IMR-90 (cell line): ENCODE measurements at regions not wholly inside any gene's neighbourhood (a gene's known extent, or its start where the extent isn't known, plus 50 kb on each side); places are given as distances from the start of the nearest gene placed in this dataset.

ENCODE experiments used
- ATAC-seq: fragments of 200-7000 bp; cut with Tn5 transposase; 2 replicates; pipeline ENCODE4 v1.9.1; 2020; ENCODE audit warnings: low read depth, mild to moderate bottlenecking, moderate library complexity
- BruUV-seq: library from RNA; stranded (reverse); fragments of 400-500 nt; replicated peaks from 2 replicates; lab custom pipeline; 2021; lab: Mats Ljungman, UMichigan
- CTCF ChIA-PET: fragments of 300-600 bp; formaldehyde crosslinking; extraction: SDS; loops from one replicate; lab custom pipeline; 2021; ENCODE audit warnings: antibody characterized with exemption; lab: Yijun Ruan, JAX
- POLR2A ChIA-PET: fragments of 300-600 bp; sonication (Branson Sonifier 250); formaldehyde crosslinking; loops from one replicate; lab custom pipeline; 2022; ENCODE audit warnings: antibody characterized with exemption; ENCODE audit not compliant: unreplicated experiment; lab: Charles Lee
- DNase-seq: peaks from one replicate; pipeline ENCODE4 v3.0.0; 2013
- H2AFZ ChIP-seq: replicated peaks from 2 replicates; pipeline ENCODE3; 2013; ENCODE audit warnings: low read length, mild to moderate bottlenecking; ENCODE audit not compliant: poor library complexity
- H2AK5ac ChIP-seq: 2 replicates; pipeline ENCODE4 v1.6.1; 2013; ENCODE audit warnings: low read depth, low read length, inconsistent platforms
- H2AK9ac ChIP-seq: replicated peaks from 2 replicates; pipeline ENCODE3; 2013; ENCODE audit warnings: mild to moderate bottlenecking, low read depth, low read length, moderate library complexity; ENCODE audit not compliant: poor library complexity
- H2BK120ac ChIP-seq: 2 replicates; pipeline ENCODE4 v1.6.1; 2013; ENCODE audit warnings: low read depth, low read length, inconsistent platforms
- H2BK15ac ChIP-seq: 3 replicates; pipeline ENCODE4 v1.6.1; 2013; ENCODE audit warnings: low read depth, low read length, inconsistent platforms
- H2BK20ac ChIP-seq: 2 replicates; pipeline ENCODE4 v1.6.1; 2013; ENCODE audit warnings: low read depth, mild to moderate bottlenecking, inconsistent platforms, low read length, moderate library complexity
- H2BK5ac ChIP-seq: 2 replicates; pipeline ENCODE4 v1.6.1; 2013; ENCODE audit warnings: mild to moderate bottlenecking, low read depth, low read length, inconsistent platforms; ENCODE audit not compliant: poor library complexity, severe bottlenecking
- H3K14ac ChIP-seq: replicated peaks from 2 replicates; pipeline ENCODE4 v1.6.1; 2013; ENCODE audit warnings: low read depth, low read length, inconsistent platforms
- H3K18ac ChIP-seq: 2 replicates; pipeline ENCODE4 v1.6.1; 2013; ENCODE audit warnings: low read depth, low read length, control low read depth
- H3K23ac ChIP-seq: 2 replicates; pipeline ENCODE4 v1.6.1; 2013; ENCODE audit warnings: low read depth, low read length, inconsistent platforms
- H3K27ac ChIP-seq: 2 replicates; pipeline ENCODE4 v1.5.1; 2013; ENCODE audit warnings: mild to moderate bottlenecking, control low read depth, low read length; ENCODE audit not compliant: insufficient read depth
- H3K27me3 ChIP-seq: 2 replicates; pipeline ENCODE4 v1.6.1; 2013; ENCODE audit warnings: low read length; ENCODE audit not compliant: control insufficient read depth, insufficient read depth
- H3K36me3 ChIP-seq: 2 replicates; pipeline ENCODE4 v1.6.1; 2013; ENCODE audit warnings: low read length, mixed read lengths; ENCODE audit not compliant: control insufficient read depth, insufficient read depth
- H3K4ac ChIP-seq: 2 replicates; pipeline ENCODE4 v1.6.1; 2013; ENCODE audit warnings: low read depth, low read length, inconsistent platforms
- H3K4me1 ChIP-seq: 2 replicates; pipeline ENCODE4 v1.6.1; 2013; ENCODE audit warnings: low read length, mixed read lengths; ENCODE audit not compliant: control insufficient read depth, insufficient read depth
- H3K4me2 ChIP-seq: 2 replicates; pipeline ENCODE4 v1.6.1; 2013; ENCODE audit warnings: low read depth, mild to moderate bottlenecking, control low read depth, low read length, moderate library complexity
- H3K4me3 ChIP-seq: 2 replicates; pipeline ENCODE4 v1.5.1; 2013; ENCODE audit warnings: low read depth, mild to moderate bottlenecking, control low read depth, low read length, moderate library complexity; ENCODE audit not compliant: insufficient read depth
- H3K56ac ChIP-seq: 2 replicates; pipeline ENCODE4 v1.6.1; 2013; ENCODE audit warnings: low read length, inconsistent platforms; ENCODE audit not compliant: insufficient read depth; ENCODE audit errors: extremely low read depth
- H3K79me1 ChIP-seq, 2 experiments: 2 replicates each; pipeline ENCODE4 v1.6.1; 2013; ENCODE audit warnings: low read length in 2 of 2, inconsistent platforms in 1 of 2, low read depth in 1 of 2
- H3K9ac ChIP-seq: 2 replicates; pipeline ENCODE4 v1.6.1; 2013; ENCODE audit warnings: low read depth, low read length, control low read depth
- H3K9me1 ChIP-seq: 2 replicates; pipeline ENCODE4 v1.6.1; 2013; ENCODE audit warnings: low read length, inconsistent platforms; ENCODE audit not compliant: insufficient read depth
- H3K9me3 ChIP-seq: 2 replicates; pipeline ENCODE4 v1.6.1; 2013; ENCODE audit warnings: low read length; ENCODE audit not compliant: control insufficient read depth, insufficient read depth
- H4K20me1 ChIP-seq: 2 replicates; pipeline ENCODE4 v1.6.1; 2013; ENCODE audit warnings: low read length, inconsistent platforms; ENCODE audit not compliant: insufficient read depth
- H4K5ac ChIP-seq: 2 replicates; pipeline ENCODE4 v1.6.1; 2013; ENCODE audit warnings: mild to moderate bottlenecking, low read depth, low read length, control low read depth
- H4K8ac ChIP-seq, 2 experiments: 2 replicates each; pipeline ENCODE4 v1.6.1; 2013; ENCODE audit warnings: low read depth in 2 of 2, low read length in 2 of 2, control low read depth in 1 of 2, inconsistent platforms in 1 of 2
- H4K91ac ChIP-seq: 2 replicates; pipeline ENCODE4 v1.6.1; 2013; ENCODE audit warnings: low read depth, low read length, inconsistent platforms; ENCODE audit not compliant: insufficient read depth
- CTCF ChIP-seq: conservative IDR thresholded peaks from 2 replicates; pipeline ENCODE4 v1.5.1; 2012; ENCODE audit warnings: mild to moderate bottlenecking, low read depth, low read length, improper control_type of control experiment
- RAD21 ChIP-seq: IDR thresholded peaks from 2 replicates; pipeline ENCODE4 v1.6.1; 2012; ENCODE audit warnings: low read length, improper control_type of control experiment
- SMC3 ChIP-seq: fragments of 150-350 bp; IDR thresholded peaks from 2 replicates; pipeline ENCODE4 v1.6.1; 2016; ENCODE audit warnings: low read depth, mild to moderate bottlenecking, antibody characterized with exemption, low read length, moderate library complexity
- WGBS, 2 experiments: methylation state at CpG; one replicate each; pipeline versions ENCODE4 v1.1.5 to v1.1.7; 2013; ENCODE audit warnings: missing lambda C conversion rate in 2 of 2; ENCODE audit not compliant: insufficient read length in 1 of 2; ENCODE audit errors: extremely low coverage in 2 of 2; 5-methylcytosine and 5-hydroxymethylcytosine counted together
- dilution Hi-C: fragments of 300-500 bp; cut with HindIII; formaldehyde crosslinking; loops from one replicate; pipeline ENCODE4 v1.14.3; 2018; ENCODE audit warnings: low sequenced_read_pairs; ENCODE audit not compliant: unreplicated experiment
- in situ Hi-C: fragments of 300-500 bp; cut with MboI; formaldehyde crosslinking; loops from 3 replicates; pipeline ENCODE4 v1.14.3; 2019; ENCODE audit warnings: low sequenced_read_pairs, inconsistent platforms, mixed read lengths
- intact Hi-C: fragments of 100-400 bp; cut with micrococcal nuclease; formaldehyde crosslinking; loops from 2 replicates; pipeline ENCODE4 v1.10.0; 2022

GRCh38 chr11:16412525-16413172 is 56.3 kb upstream of the SOX6 start:
- no peaks in the 10 kb centered on the region for H3K36me3 ChIP-seq
- H2AK5ac ChIP-seq = no peak overlapping the region
- H2AFZ ChIP-seq = no peak overlapping the region
- H2BK15ac ChIP-seq = no peak overlapping the region
- no peaks in the 10 kb centered on the region; a peak in 1 of 4 replicates for H3K79me1 ChIP-seq
- no peaks in the 10 kb centered on the region for H4K20me1 ChIP-seq
- DNase-seq = no peak
- in situ Hi-C loops (no loop called here), dilution Hi-C loops (no loop called here), intact Hi-C loops (no loop called here)
- BruUV-seq = no TSS peak
- WGBS, 2 experiments = no CpG with 5 or more reads among the region's 1 CpG
- no peaks in the 10 kb centered on the region for H3K9me3 ChIP-seq
- no peak overlapping the region for H3K4ac ChIP-seq
- no peaks in the 10 kb centered on the region for H3K4me1 ChIP-seq
- no peak overlapping the region for H3K18ac ChIP-seq
- ChIA-PET POLR2A (no interaction called here), CTCF (no interaction called here)
- no peak overlapping the region for H3K23ac ChIP-seq
- H2BK20ac ChIP-seq = no peak overlapping the region
- H3K9ac ChIP-seq = no peak overlapping the region
- no peak for ATAC-seq
- H3K27ac ChIP-seq = no peak overlapping the region
- no peak overlapping the region for H3K14ac ChIP-seq
- no peak overlapping the region for H4K91ac ChIP-seq
- H2AK9ac ChIP-seq = no peak overlapping the region
- no peak overlapping the region for H3K56ac ChIP-seq
- no peaks in the 10 kb centered on the region for H3K27me3 ChIP-seq
- H4K8ac ChIP-seq = no peak overlapping the region
- H3K4me2 ChIP-seq = no peak overlapping the region
- TF ChIP-seq RAD21 (no peak), SMC3 (no peak), CTCF (no peak)
- no peaks in the 10 kb centered on the region; the same call in 1 of the 2 replicates for H3K9me1 ChIP-seq
- H2BK5ac ChIP-seq = no peak overlapping the region
- no peak overlapping the region for H4K5ac ChIP-seq
- H2BK120ac ChIP-seq = no peak overlapping the region
- no peak overlapping the region for H3K4me3 ChIP-seq
